K562 (cell line): ENCODE measurements at regions not wholly inside any gene's neighbourhood (a gene's known extent, or its start where the extent isn't known, plus 50 kb on each side); places are given as distances from the start of the nearest gene placed in this dataset.

Experiments used
- ATAC-seq: fragments of 200-7000 bp; cut with Tn5 transposase; 3 replicates; pipeline ENCODE4 v1.9.1; 2020; ENCODE audit warnings: moderate library complexity
- BruUV-seq: library from RNA; stranded (reverse); fragments of 400-500 nt; replicated peaks from 2 replicates; lab custom pipeline; 2021; lab: Mats Ljungman, UMichigan
- CTCF ChIA-PET: fragments of 300-600 bp; formaldehyde crosslinking; extraction: SDS; loops from one replicate; lab custom pipeline; 2021; ENCODE audit warnings: low intra/inter-chr PET ratio; lab: Yijun Ruan, JAX
- POLR2A ChIA-PET: fragments of 300-600, 350-650 bp; sonication (Branson Sonifier 250); formaldehyde crosslinking; extraction: SDS; loops from one replicate; lab custom pipeline; 2021; ENCODE audit warnings: antibody characterized with exemption, inconsistent platforms; lab: Yijun Ruan, JAX
- DNase-seq, 4 experiments: peaks; one replicate each; pipeline versions ENCODE4 v3.0.0 to v3.0.0-alpha.2; 2011 to 2018; ENCODE audit warnings: low spot score in 3 of 4, mixed read lengths in 3 of 4; ENCODE audit errors: extremely low read depth in 1 of 4
- FAIRE-seq: peaks from 2 replicates; lab custom pipeline; 2011; peaks lifted over from hg19 to GRCh38; lab: Jason Lieb, UNC
- H2AFZ ChIP-seq: 2 replicates; pipeline ENCODE4 v1.6.0; 2011; ENCODE audit warnings: low read depth, low read length, control low read depth, inconsistent platforms
- H3K27ac ChIP-seq: fragments of 200-600 bp; 3 replicates; pipeline ENCODE4 v1.8.0; 2011; ENCODE audit warnings: low read depth, mild to moderate bottlenecking, control low read depth, inconsistent platforms, low read length, moderate library complexity, mixed read lengths; ENCODE audit errors: extremely low read depth
- H3K27me3 ChIP-seq, 2 experiments: fragments of 300-600 bp in 1 of 2; 2 replicates in 1 of 2; 3 replicates in 1 of 2; pipeline versions ENCODE4 v1.6.0 to v1.8.0; 2011; ENCODE audit warnings: inconsistent platforms in 2 of 2, low read length in 2 of 2, mild to moderate bottlenecking in 1 of 2, mixed read lengths in 1 of 2, moderate library complexity in 1 of 2; ENCODE audit not compliant: control insufficient read depth in 2 of 2, insufficient read depth in 2 of 2
- H3K36me3 ChIP-seq: fragments of 300-600 bp; 3 replicates; pipeline ENCODE4 v1.8.0; 2011; ENCODE audit warnings: mild to moderate bottlenecking, low read length, inconsistent platforms; ENCODE audit not compliant: control insufficient read depth, insufficient read depth
- H3K4me1 ChIP-seq, 2 experiments: fragments of 200-600 bp in 1 of 2; replicated peaks in 1 of 2; 2 replicates in 1 of 2; 3 replicates in 1 of 2; pipeline versions ENCODE4 v1.5.1 to v1.8.0; 2011; ENCODE audit warnings: inconsistent platforms in 2 of 2, low read length in 2 of 2, mild to moderate bottlenecking in 1 of 2, mixed read lengths in 1 of 2, moderate library complexity in 1 of 2; ENCODE audit not compliant: control insufficient read depth in 2 of 2, insufficient read depth in 2 of 2
- H3K4me2 ChIP-seq: 2 replicates; pipeline ENCODE4 v1.6.1; 2011; ENCODE audit warnings: low read length, control low read depth, inconsistent platforms, mixed read lengths; ENCODE audit not compliant: insufficient read depth
- H3K4me3 ChIP-seq: fragments of 200-600 bp; sonication (generic), shearing (Covaris generic); 2 replicates; pipeline ENCODE4 v1.5.1; 2016; ENCODE audit warnings: control low read depth, inconsistent platforms
- H3K79me2 ChIP-seq: fragments of 200-600 bp; 3 replicates; pipeline ENCODE4 v1.8.0; 2011; ENCODE audit warnings: low read length, inconsistent platforms; ENCODE audit not compliant: control insufficient read depth, insufficient read depth
- H3K9ac ChIP-seq, 2 experiments: 2 replicates each; pipeline versions ENCODE4 v1.6.0 to v1.6.1; 2011; ENCODE audit warnings: low read depth in 2 of 2, low read length in 2 of 2, control low read depth in 1 of 2, inconsistent platforms in 1 of 2, mild to moderate bottlenecking in 1 of 2, mixed read lengths in 1 of 2; ENCODE audit not compliant: insufficient read depth in 1 of 2
- H3K9me1 ChIP-seq: one replicate; pipeline ENCODE4 v1.6.0; 2011; ENCODE audit warnings: inconsistent platforms, mild to moderate bottlenecking, low read length, moderate library complexity; ENCODE audit not compliant: control insufficient read depth, insufficient read depth
- H3K9me3 ChIP-seq: replicated peaks from 2 replicates; pipeline ENCODE4 v1.5.1; 2011; ENCODE audit warnings: low read depth, low read length, inconsistent platforms; ENCODE audit not compliant: control insufficient read depth, insufficient read depth
- H4K20me1 ChIP-seq: replicated peaks from 2 replicates; pipeline ENCODE4 v1.6.1; 2011; ENCODE audit warnings: low read length, inconsistent platforms, mixed read lengths; ENCODE audit not compliant: control insufficient read depth, insufficient read depth
- ATF7 ChIP-seq: fragments of 450-650 bp; IDR thresholded peaks from 2 replicates; pipeline ENCODE4 v1.7.1; 2014; ENCODE audit warnings: mild to moderate bottlenecking, moderate library complexity
- E2F4 ChIP-seq: sonication (generic); formaldehyde crosslinking; IDR thresholded peaks from 2 replicates; pipeline ENCODE4 v1.8.0; 2022; ENCODE audit warnings: mild to moderate bottlenecking, low read depth, missing genetic modification reagents
- HMGN3 ChIP-seq: IDR thresholded peaks from 2 replicates; pipeline ENCODE4 v1.6.1; 2011; ENCODE audit warnings: borderline replicate concordance, low read depth, mild to moderate bottlenecking, mixed read lengths, low read length; ENCODE audit not compliant: insufficient read length; ENCODE audit errors: extremely low read depth
- MTA2 ChIP-seq: fragments of 450-650 bp; IDR thresholded peaks from 2 replicates; pipeline ENCODE4 v1.6.1; 2016; ENCODE audit warnings: low read depth
- PRDM10 ChIP-seq: fragments of 450-650 bp; IDR thresholded peaks from 2 replicates; pipeline ENCODE4 v1.6.1; 2018; ENCODE audit not compliant: partially characterized antibody
- SRSF7 ChIP-seq: fragments of 200-400 bp; formaldehyde crosslinking; optimal IDR thresholded peaks from 2 replicates; pipeline ENCODE3; 2017; ENCODE audit warnings: mild to moderate bottlenecking, low read depth, low read length
- TARDBP ChIP-seq: fragments of 450-650 bp; IDR thresholded peaks from 2 replicates; pipeline ENCODE4 v1.6.1; 2016
- ZNF24 ChIP-seq: fragments of 450-650 bp; IDR thresholded peaks from 2 replicates; pipeline ENCODE4 v1.6.1; 2016
- ZNF318 ChIP-seq, 2 experiments: fragments of 450-650 bp; IDR thresholded peaks; 2 replicates each; pipeline ENCODE4 v1.6.1; 2016; ENCODE audit warnings: mild to moderate bottlenecking in 2 of 2, borderline replicate concordance in 1 of 2, low read depth in 1 of 2, moderate library complexity in 1 of 2
- WGBS: fragments of 100-300 bp; shearing (Covaris generic); methylation state at CpG from one replicate; pipeline ENCODE4 v1.1.6; 2016; ENCODE audit warnings: low coverage, mixed read lengths; ENCODE audit not compliant: insufficient coverage; ENCODE audit errors: missing lambda C conversion rate; 5-methylcytosine and 5-hydroxymethylcytosine counted together
- in situ Hi-C: fragments of 300-500 bp; cut with MboI; formaldehyde crosslinking; loops from 4 replicates; pipeline ENCODE4 v1.15.0; 2018; ENCODE audit warnings: inconsistent platforms, mixed read lengths
- intact Hi-C: fragments of 100-400 bp; cut with micrococcal nuclease; formaldehyde crosslinking; loops from 2 replicates; pipeline ENCODE4 v1.14.2; 2022

GRCh38 chr2:235328991-235329390, 164.9 kb upstream of the AGAP1 start:
- H3K9me3 ChIP-seq = no peaks in the 10 kb centered on the region
- H3K27me3 ChIP-seq = peaks cover 6 to 19% of the 10 kb centered on the region in 2 experiments; a peak in 4 of 5 replicates
- ATAC-seq = no peak
- H3K79me2 ChIP-seq = no peaks in the 10 kb centered on the region
- no peak overlapping the region for H3K4me3 ChIP-seq
- H4K20me1 ChIP-seq = no peaks in the 10 kb centered on the region
- no peaks in the 10 kb centered on the region for H3K36me3 ChIP-seq
- no peak for DNase-seq
- H3K9me1 ChIP-seq = no peaks in the 10 kb centered on the region
- no peak overlapping the region for H3K4me2 ChIP-seq
- 0% methylated on average over 1 of the region's 1 CpG for WGBS
- in situ Hi-C loops = no loop called here
- intact Hi-C loops = no loop called here
- POLR2A ChIA-PET = interaction anchor here (0.6 kb wide), 1 partner anchor 269 kb away, joined by 3 read pairs; no protein-coding TSS in a partner anchor
- no TSS peak for BruUV-seq
- H2AFZ ChIP-seq = no peak overlapping the region
- CTCF ChIA-PET = no interaction called here
- peaks cover 0 to 3% of the 10 kb centered on the region in 2 experiments; a peak in 2 of 5 replicates for H3K4me1 ChIP-seq
- H3K9ac ChIP-seq = no peak overlapping the region
- no peak for FAIRE-seq
- no peak overlapping the region for H3K27ac ChIP-seq
- no peak for TF ChIP-seq ZNF24
- no peak for TF ChIP-seq ZNF318 (IDR thresholded peaks at IDR 0.05; ENCODE audit: borderline replicate concordance in 1 of 2, low read depth in 1 of 2)
- TF ChIP-seq ATF7 = no peak
- no peak for TF ChIP-seq SRSF7
- no peak for TF ChIP-seq PRDM10
- TF ChIP-seq TARDBP = no peak
- no peak for TF ChIP-seq HMGN3
- TF ChIP-seq E2F4 (CRISPR knock-in tag) = no peak
- TF ChIP-seq MTA2 = no peak
